HuH-7 (cell line): ENCODE measurements at regions not wholly inside any gene's neighbourhood (a gene's known extent, or its start where the extent isn't known, plus 50 kb on each side); places are given as distances from the start of the nearest gene placed in this dataset.

Experiments used
- DNase-seq: peaks from one replicate; pipeline ENCODE4 v3.0.0; 2011; ENCODE audit warnings: low spot score

DNA sequence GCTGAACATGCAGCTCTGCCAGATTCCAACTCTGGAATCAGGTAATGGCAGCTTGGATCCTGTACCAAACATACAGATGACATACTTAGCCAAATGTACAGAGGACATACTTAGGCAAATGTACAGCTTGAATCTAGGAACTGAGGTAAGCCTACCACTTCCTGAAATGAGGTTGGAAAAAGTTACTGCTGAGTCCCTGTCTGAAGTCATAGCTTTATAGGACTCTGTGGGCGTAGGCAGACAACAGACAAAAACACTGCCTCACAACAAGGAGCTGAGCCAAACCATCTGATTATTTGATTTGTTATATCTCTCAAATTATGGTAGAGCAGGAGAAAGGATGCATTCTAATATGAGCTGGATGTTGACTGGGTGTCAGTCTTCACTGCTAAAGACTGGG, 290.2 kb upstream of the TCF4 start:
- DNase-seq = no peak

DNA sequence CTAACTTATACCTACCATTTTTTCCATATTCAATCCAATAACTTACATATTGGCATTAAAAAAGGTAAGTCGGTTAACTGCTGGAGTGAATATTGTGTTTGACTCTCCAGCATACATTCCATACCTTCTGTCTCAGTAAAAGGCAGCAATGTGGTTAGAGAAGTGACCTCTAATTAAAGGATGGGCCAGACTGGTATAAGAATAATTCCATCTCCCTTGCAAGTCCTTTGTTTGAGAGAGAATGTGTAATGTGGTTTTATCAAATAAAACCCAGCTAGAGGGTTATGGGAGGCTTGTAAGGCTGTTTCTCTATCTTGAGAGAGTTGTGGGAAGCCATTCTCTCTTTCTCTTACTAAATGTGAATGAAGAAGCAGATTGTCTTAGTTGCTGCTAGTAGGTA, 289.3 kb upstream of the TCF4 start:
- DNase-seq = no peak

DNA sequence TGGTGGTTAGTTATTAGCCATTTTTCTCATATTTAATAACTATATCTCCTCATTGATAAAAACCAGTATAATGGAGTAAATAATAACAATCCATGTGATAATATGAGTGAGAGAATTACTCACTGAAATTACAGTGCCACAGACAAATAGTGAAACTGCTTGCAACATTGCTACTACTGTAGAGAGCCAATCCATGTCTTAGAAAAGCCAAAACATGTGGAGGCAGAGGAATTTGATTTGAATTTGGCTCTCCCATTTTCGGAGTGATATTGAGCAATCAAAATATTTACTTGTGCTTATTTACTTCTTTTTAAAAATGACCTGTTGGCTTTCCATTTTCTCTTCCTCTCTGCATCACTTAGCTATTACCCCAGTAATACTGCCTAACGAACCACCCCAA, 288.3 kb upstream of the TCF4 start:
- no peak for DNase-seq

DNA sequence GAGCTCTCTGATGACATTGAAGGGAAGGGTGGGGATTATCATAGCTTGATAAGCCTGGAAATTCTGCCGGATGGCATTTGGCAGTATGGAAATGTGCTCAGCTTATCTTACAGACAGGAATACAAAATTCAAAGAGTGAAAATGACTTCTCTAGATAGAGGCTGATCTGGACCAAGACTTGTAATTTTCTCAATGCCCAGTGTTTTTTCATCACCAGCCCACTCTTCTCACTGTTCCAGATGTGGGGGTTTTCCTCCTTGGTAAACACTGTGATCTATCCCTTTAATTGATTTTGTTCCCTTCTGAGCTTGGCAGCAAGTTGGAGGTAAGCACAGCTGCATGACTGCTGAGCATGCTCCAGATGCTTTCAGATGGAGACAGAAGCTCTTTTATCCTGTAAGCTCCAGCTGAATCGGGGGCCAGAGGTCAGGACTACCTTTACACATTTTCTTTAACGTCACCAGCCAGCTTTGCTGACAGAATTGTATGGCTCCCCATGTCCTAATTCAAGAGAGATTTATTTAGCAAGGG, 287.4 kb upstream of the TCF4 start:
- DNase-seq = no peak

DNA sequence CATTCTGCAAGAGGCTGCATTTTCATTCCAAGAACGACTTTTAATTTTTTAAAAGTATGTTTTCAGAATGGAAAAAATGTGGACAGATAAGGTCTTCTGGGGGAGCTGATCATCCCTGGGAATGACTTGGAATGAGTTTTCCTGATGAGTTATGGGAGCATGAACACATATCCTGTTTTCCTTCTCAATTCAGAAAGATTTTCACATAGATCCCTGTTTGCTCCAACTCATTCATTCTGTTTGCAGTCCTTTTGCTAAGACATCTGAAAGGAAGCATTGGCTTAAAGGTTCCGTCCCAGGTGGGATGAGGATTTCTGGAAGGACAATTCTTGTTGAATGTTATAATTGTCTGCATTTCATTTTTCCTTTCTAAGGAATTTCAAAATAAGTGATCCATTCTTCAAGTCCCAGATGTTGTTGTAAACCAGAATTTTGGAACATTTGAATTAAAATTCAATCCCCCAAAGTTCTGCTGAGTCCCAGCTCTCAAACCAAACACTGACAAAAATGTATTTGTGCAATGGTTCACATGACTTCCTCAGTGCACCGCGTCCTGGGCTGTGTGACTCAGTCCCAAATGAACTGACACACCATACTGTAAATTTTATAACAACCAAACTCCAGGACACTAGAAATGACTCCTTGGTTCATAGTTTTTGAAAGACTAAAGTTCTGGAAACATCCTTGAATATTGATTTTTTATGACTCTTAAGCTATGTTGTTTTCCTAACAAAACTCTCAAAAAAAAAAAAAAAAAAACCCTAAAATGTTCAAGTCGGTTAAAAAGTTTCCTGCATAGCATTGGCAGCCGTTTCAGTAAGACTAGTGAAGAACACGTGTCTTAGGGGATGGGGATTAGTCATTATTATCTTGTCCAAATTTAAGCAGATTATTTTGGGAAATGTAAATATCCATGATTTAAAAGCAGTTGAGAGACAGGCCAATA, 281.8 kb upstream of the TCF4 start:
- no peak for DNase-seq

DNA sequence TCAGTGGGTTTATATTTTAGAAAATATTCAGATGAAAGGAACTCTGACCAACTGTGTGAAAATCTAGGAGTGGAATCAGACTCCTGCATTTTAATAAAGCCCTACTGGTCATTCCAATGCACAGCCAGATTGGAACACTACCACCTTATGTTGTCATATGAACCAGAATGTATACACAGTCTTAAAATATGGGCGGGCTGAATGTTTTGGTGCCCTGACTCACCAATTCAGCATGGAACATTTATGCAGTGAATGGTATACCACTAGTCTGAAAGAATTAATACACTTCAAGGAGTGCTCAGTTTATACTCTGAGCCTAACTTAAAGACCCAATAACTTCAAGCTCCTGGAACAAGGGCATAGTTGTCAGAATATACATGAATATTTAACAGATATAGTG, 280.9 kb upstream of the TCF4 start:
- no peak for DNase-seq

DNA sequence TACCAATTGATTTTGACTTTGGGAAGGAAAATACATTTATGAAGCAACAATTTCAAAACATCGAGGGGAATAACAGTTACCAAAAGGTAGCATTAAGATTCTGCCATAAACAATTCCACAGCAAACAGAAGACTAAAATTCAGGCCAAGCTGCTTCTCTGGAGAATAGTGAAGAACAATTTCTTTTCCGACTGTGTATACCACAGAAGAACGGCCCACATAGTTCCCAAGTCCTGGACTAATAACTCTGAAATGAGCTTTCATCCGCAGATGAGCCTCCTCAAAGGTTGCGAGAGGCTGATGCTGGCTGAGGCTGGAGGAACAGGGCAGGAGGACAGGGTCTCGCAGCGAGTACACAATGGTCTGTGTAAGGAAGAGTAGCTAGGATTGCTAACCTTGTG, 278.9 kb upstream of the TCF4 start:
- no peak for DNase-seq

DNA sequence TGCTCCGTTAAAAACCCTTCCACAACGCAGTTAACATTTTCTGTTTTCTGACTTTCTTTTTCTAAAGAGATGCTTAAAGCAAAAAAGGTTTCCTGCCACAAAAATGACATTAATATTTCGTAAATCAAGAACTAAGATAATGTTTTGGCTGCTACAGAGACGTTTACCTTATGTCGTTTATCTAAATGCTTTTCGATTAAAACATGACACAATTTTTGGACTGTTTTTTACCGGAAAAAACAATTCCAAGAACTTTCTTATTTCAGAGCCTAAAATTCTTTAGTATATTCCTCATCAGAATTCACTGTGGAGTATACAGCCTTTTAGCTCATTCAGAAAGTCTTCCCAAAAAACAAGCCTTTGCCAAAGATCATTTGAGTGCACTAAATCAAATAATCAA, 278.0 kb upstream of the TCF4 start:
- DNase-seq = no peak

DNA sequence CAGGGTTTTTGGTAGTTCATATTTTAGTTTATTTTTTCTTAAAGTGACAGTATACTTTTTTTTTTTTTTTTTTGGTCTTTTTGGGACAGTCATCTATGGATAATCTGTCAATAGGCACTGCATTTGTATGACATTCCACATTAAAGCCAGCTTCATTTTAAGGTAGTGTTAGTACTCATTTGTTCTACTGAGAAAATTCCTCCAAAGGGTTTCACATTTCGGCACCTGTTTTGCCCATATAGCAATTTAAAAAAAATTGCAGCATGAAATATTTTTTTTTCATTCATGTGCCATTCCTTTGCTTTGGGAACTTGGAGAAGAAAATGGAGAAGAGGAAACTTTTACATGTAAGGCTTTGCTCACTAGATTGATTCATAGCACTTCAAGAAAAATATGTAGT, 276.3 kb upstream of the TCF4 start:
- no peak for DNase-seq

DNA sequence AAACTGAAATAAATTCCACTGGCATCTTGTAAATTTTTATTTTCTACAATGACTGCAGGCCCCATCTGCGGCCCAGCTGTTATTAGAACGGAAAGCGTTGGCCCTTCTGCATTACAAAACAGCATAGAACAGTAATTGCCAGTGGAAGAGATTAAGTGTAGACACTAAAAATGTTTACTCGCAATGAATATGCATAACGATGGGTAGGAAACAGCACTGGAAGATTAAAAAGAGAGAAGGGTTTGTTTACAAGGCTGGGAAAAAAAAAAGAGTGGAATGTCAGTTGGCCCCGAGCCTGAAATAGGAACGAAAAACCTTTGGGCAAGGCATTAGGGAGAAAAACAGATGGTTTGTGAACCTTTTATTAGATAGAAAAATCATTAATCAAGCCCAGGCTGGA, 275.9 kb upstream of the TCF4 start:
- DNase-seq = no peak

DNA sequence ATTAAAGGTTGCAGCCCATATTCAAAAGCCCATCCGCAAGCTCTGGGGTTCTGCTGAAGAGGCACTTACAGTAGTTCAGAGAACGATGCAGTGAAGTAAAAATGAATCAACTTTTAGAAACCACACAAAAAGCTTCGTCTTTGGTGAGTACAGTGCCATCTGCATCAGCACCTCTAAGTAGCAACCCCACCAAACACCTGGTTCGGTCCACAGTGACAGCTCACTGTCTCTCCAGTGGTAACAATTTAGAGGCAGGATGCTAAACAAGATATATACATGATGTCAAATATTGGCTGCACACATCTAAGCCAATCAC, 275.4 kb upstream of the TCF4 start:
- no peak for DNase-seq

DNA sequence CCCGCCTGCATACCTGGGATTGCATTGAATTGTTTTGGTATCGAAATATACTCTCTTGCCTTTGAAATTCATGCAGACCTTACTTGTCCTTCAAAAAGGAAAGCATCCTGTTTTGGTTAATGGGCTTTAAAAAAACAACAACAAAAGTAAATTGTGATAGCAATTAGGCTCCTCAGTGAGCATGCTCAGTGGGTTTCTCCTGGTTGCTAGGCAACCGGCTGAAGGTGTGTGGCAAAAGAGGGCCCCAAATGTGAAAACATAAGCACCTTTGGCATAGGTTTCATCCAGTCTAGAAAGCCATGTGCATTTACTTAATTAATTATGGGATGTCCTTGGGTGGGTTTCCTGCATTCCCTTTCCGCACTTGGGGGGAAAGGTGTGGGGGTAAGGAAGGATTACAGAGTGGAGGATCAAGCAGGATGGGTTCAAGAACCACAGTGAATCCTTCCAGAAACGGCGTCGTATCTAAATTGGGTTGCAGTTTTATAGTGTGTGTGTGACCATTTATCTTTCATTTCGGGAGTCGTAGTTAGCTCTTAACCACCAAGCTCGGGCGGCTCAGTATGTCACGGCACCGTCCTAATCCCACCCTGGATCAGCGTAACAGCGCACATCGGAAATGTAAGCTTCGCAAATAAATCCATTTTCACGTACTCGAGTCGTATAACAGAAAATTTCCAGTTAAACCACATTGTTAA, 274.9 kb upstream of the TCF4 start:
- no peak for DNase-seq

DNA sequence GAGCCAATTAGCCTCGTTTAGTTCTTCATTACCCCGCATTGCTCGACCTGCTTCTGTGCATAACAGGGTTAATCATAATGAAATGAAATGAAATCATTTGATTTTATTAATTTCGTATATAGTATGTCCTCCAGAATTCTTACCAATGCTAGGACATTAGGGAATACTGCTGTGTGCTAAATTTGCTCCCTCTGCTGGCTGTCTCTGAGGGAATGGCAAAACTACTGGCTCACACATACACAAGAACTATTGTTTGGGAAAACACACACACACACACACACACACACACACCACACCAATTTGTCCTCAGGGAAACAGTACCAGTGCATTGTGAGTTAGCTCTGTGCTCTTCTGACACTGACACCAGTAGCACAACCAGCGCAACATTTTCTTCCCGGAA, 273.3 kb upstream of the TCF4 start:
- no peak for DNase-seq

DNA sequence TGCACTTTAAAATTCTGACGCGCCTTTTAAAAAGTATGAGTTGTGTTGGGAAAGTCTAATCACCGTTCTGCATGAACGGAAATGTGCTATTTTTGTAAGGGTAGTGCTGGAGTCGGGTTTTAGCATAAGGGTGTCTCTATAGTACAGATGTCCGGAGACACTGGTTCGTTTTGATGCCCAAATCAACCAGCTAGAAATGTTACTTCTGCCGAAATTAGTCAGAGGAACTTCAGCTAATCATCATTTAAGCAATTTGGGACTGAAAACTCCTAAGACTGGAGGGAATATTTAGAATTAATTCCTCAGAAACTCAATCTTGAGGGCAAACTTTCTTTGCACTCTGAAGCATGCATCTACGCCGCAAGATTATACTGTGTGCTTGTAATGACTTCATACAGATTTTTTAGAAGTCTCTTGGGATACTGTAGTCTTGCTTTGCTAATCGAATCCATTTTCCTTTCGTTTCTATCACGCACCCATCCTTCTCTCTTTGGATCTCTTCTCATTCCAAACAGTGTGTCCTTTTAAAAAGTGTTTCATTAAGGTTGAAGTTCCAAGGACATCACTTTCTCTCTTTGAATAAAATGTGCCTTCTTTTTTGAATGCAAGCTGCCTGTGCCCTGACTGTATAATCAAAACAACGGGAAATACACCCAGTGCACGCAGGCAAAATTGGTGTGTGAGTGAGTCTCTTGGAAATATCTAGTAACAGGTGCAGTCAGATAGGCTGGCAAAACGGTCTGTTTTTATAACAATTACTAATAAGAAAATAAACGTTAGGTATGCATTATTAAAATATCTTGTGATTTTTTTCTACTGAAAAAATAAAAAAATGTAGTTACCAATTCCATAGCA, 270.9 kb upstream of the TCF4 start:
- DNase-seq = no peak

DNA sequence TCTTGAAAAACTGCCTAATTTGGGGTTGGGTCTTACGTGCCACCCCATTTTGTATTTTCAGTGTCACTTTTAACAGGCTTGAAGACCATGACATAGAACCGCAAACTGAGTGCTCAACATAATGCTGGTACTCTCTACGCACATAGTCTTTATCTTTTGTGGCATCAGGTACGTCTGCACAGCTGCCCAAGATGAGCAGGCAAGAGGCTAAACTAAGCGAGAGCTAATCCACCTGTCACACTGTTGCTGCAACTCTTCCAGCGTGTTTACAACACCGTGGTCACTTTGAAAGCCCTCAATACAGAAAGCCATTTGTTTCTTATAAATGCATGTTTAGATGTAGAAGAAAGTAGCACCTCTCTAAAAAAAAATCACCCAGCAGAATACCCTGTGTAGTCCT, 270.0 kb upstream of the TCF4 start:
- no peak for DNase-seq

DNA sequence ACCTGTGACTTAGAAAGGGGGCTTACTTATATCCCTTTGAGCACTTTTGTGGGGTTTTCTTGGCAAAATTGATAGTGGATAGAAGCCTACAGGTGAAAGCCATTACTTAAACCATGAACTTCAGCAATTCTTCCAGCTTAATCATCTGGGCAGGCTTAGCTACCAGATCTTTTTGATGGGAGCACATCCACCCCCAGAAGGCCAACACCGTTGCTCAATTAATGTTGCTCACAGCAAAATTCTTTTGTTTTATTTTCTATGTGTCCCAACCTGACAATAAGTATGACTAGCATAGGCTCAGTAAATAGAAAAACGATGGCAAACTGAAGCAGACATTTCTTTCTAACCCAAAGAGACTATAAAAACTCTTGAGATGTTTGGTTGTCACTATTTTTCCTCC, 269.4 kb upstream of the TCF4 start:
- no peak for DNase-seq

DNA sequence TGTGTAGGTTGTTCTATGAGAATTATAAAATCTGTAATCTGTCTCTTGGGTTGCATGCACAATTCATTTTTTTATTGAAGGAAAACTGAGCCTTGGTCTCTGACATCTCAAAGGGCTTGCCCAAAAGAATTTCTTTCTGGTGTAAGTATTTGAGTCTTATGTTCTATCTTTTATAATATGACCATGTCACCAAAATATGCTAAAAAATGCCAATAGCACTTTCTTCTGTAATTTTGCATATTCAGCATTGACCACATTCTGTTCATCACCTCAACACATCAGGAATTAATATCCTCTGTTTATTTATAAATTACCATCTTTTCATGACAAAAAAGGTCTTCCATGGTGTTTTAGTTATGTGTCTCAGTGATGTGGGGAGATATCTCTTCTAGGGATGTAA, 268.7 kb upstream of the TCF4 start:
- no peak for DNase-seq

DNA sequence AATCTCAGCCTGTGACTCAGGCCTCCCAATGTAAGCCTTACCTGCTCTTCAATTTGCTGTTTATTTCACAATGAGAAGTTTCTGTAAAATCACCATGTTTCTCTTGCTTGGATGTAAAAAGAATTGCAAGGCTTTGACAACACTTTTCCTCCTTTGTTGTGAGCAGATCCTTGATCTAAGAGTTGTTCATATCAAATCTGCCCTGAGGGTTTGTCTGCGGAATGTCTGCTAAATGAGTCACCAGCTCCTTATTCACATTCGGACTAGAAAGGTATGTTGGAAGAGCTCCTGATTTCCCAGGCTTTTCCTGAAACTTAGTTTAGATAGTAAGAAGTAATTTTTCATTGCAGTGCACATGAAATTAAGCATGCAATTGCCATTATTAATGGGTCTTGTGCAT, 268.2 kb upstream of the TCF4 start:
- no peak for DNase-seq

DNA sequence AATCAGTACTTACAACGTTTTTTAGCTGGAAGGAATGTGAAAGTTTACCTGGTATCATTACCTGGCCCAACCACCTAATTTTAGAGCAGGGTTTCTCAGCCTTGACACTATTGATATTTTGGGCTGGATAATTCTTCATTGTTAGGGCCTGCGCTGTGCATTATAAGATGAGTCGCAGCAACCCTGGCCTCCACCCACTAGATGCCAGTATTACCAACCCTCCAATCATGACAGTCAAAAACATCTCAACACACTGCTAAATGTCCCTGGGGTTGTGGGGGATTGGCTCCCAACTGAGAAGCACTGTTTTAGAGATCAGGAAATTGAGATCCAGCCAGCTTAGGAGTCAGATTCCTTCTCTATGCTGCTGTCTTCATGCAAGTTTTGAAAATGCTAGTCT, 265.3 kb upstream of the TCF4 start:
- DNase-seq = no peak

DNA sequence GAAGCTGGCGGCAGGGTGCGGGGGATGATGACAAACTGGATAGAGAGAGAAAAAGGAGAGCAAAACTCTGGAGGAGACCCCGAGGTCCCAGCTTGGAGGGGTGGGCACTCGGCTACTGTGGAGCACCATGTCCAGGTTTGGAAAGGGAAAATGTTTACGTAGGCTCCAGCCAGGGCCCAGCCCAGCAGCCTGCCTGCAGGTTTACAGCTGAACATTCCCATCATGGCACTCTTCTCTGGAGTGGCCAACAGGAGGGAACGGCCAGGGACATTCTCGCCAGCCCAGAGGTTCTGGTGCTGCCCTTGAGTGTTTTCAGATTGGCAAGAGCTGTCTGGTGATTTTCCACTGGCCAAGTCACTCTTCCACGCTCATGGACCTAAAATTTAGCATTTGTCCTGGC, 262.9 kb upstream of the TCF4 start:
- no peak for DNase-seq

DNA sequence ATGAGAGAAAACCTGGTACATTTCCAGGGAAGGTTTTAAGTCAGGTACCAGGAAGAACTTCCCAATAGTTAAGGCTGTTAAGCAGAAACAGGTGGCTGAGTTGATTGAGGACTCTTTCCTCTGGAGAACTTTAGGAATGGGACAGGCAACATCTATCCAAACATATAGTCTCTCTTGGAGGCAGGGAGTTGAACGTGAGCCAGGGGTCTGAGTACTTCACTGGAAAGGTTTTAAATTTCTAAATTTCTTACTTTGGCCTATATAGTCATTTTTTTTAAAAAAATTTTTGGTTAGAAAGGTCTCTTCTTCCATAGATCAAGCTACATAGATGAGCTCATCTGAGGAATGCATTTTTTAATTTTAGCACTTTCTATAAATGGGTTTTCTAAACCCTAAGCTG, 261.4 kb upstream of the TCF4 start:
- no peak for DNase-seq

DNA sequence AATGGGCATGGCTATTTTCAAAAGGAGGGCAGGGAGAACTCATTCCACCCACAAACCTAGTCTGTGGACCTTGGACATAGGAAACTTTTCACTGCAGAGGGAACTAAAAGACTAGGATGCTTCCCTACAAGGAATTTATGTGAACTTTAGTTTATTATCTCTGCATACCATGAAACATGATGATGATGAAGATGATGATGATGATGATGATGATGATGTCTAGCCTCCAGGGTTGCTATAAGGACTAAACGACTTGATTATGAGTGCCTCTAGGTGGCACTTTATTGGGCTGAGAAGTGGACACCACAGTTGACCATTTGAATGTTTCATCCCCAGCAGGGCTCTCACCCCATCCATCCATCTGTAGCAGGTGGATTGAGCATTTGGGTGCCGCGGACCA, 260.0 kb upstream of the TCF4 start:
- no peak for DNase-seq

DNA sequence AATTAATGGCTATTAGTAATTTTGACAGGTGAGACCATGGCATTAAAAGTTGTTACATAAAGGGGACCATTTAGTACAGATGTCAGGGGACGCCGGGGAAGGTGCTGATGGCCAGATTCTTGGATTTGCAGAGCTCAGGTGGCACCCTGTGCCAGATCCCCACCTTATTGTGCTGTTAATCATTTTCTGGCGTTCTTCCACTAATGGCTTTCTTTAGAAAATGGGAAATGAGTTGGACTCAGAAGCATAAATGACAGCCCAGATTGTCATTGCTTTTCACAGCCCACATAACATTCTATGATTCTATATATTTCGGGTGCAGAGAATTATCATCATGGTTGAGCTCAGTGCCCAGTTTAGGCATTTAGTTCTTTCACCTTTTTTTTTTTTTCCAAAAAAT, 257.2 kb upstream of the TCF4 start:
- no peak for DNase-seq
